Lower leg skin (tissue), 4 donors: ENCODE measurements at regions not wholly inside any gene's neighbourhood (a gene's known extent, or its start where the extent isn't known, plus 50 kb on each side); places are given as distances from the start of the nearest gene placed in this dataset.

Experiments used
- DNase-seq, 2 donors: peaks; one replicate each; pipeline ENCODE4 v3.0.0-alpha.2; 2019; ENCODE audit warnings: low spot score in 2 of 2
- H3K4me3 ChIP-seq: fragments of 200-600 bp; sonication (generic); 2 replicates; pipeline ENCODE4 v1.5.1; 2017; ENCODE audit warnings: mild to moderate bottlenecking, low read depth; ENCODE audit not compliant: poor library complexity, severe bottlenecking
- POLR2A ChIP-seq, 2 donors: fragments of 450-650 bp; IDR thresholded peaks; one replicate each; pipeline ENCODE4 v1.6.1; 2016 to 2017; ENCODE audit warnings: antibody characterized with exemption in 2 of 2, mild to moderate bottlenecking in 1 of 2, moderate library complexity in 1 of 2
- WGBS, 2 donors: methylation state at CpG; one replicate each; pipeline ENCODE4 v1.1.5; 2018; 5-methylcytosine and 5-hydroxymethylcytosine counted together
- intact Hi-C: fragments of 100-400 bp; cut with DNase I; formaldehyde crosslinking; loops from one replicate; pipeline ENCODE4 v1.15.0; 2023; ENCODE audit warnings: low total_unique reads
- TF ChIP-seq, protein P1 (sequence below), 3 donors: fragments of 450-650 bp; IDR thresholded peaks; one replicate each; pipeline ENCODE4 v1.5.1; 2016; ENCODE audit warnings: antibody characterized with exemption in 3 of 3, mild to moderate bottlenecking in 3 of 3, moderate library complexity in 2 of 3

DNA sequence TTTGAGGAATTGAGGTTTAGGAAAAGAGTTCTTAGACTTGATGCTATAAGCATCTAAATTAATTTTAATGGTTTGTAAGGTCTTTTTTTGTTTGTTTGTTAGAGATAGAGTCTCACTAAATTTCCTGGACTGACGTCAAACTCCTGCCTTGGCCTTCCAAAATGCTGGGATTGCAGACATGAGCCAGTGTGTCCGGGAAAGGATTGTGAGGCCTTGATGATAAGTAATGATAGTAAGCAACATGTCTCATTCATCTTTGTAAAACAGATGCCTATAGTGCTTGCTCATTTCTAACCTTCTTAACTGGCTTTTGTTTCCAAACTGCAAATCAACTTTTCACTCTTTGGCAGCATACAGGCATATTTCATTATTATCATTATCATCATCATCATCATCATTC lies 176.0 kb upstream of the KCND2 start:
- no peak overlapping the region for H3K4me3 ChIP-seq
- WGBS, 2 donors = 69 to 73% methylated on average over 2 of the region's 2 CpGs
- DNase-seq = no peak
- TF ChIP-seq, protein P1, sequence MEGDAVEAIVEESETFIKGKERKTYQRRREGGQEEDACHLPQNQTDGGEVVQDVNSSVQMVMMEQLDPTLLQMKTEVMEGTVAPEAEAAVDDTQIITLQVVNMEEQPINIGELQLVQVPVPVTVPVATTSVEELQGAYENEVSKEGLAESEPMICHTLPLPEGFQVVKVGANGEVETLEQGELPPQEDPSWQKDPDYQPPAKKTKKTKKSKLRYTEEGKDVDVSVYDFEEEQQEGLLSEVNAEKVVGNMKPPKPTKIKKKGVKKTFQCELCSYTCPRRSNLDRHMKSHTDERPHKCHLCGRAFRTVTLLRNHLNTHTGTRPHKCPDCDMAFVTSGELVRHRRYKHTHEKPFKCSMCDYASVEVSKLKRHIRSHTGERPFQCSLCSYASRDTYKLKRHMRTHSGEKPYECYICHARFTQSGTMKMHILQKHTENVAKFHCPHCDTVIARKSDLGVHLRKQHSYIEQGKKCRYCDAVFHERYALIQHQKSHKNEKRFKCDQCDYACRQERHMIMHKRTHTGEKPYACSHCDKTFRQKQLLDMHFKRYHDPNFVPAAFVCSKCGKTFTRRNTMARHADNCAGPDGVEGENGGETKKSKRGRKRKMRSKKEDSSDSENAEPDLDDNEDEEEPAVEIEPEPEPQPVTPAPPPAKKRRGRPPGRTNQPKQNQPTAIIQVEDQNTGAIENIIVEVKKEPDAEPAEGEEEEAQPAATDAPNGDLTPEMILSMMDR (IDR thresholded peaks at IDR 0.05) = no peak
- no peak for TF ChIP-seq POLR2A (IDR thresholded peaks at IDR 0.05)
- intact Hi-C loops = no loop called here

DNA sequence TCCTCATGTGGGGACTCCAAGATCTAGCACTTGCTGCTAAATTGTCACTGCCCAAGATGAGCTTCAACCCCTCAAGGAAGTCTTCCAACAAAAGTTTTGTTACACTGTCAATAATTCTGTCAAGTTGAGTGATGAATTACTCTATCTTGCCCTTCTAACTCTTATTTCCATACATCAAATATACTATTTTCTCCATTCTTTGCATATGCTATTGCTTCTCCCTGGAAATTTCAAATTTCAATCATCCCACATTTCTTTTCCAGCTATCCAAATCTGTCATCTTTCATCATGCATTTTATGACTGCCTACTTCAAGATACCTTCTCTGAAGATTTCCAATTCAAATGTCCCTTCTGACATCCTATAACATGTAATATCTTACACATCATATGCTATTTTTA lies 175.2 kb upstream of the KCND2 start:
- intact Hi-C loops = no loop called here
- DNase-seq = no peak
- H3K4me3 ChIP-seq = no peak overlapping the region
- TF ChIP-seq, protein P1 (IDR thresholded peaks at IDR 0.05) = no peak
- TF ChIP-seq POLR2A (IDR thresholded peaks at IDR 0.05) = no peak

DNA sequence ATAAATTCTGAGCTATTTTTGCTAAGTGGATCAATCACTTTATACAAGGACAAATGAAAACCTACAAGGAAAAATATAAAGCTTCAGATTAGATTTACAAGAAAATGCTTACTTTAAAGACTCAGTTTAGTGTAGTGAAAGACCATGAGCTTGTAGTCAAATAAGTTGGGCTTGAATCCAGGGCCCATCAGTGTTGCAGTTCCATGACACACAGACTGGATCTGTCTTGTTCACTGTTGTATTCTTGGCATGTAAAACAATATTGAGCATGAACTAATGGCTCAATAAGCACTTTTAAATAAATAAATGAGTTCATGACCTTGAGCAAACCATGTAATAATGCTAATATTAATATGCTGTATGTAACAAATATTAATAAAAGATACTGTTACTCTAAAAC lies 164.6 kb upstream of the KCND2 start:
- intact Hi-C loops = no loop called here
- TF ChIP-seq, protein P1 (IDR thresholded peaks at IDR 0.05) = no peak
- TF ChIP-seq POLR2A (IDR thresholded peaks at IDR 0.05) = no peak
- DNase-seq = no peak
- H3K4me3 ChIP-seq = no peak overlapping the region

DNA sequence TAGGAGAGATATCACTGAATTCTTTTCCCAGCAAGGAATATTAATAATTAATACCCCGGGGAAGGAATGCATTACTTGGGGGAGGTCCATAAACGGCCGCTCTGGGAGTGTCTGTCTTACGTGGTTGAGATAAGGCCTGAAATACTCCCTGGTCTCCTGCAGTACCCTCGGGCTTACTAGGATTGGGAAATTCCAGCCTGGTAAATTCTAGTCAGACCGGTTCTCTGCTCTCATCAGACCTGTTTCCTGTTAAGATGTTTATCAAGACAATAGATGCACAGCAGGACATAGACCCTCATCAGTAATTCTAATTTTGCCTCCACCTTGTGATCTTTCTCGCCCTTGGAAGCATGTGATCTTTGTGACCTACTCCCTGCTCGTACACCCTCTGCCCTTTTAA lies 162.8 kb upstream of the KCND2 start:
- intact Hi-C loops = no loop called here
- 55 to 61% methylated on average over 8 of the region's 8 CpGs for WGBS, 2 donors
- TF ChIP-seq, protein P1 (IDR thresholded peaks at IDR 0.05) = no peak
- no peak for TF ChIP-seq POLR2A (IDR thresholded peaks at IDR 0.05)
- no peak for DNase-seq
- H3K4me3 ChIP-seq = no peak overlapping the region

DNA sequence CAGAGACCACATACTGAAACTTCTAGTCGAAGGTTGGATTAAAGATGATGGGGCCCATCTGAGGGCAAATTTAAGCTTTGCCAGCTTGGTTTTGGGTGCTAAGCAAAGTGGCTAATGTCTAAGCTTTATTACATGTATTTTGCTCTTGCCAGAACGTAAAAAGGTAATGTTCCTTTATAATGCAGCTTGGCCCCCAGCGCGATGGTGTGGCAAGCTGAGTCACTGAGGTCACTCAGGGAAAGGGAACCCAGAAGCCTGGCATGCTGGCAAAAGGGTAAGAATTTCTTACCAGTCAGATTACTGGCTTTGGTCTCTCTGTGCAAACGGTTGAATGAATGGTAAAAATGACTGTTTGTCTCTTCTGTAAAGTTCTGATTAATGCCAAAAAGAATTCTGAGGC lies 158.3 kb upstream of the KCND2 start:
- DNase-seq = no peak
- 79 to 87% methylated on average over 5 of the region's 5 CpGs for WGBS, 2 donors
- intact Hi-C loops = no loop called here
- H3K4me3 ChIP-seq = no peak overlapping the region
- TF ChIP-seq, protein P1 (IDR thresholded peaks at IDR 0.05) = no peak
- TF ChIP-seq POLR2A (IDR thresholded peaks at IDR 0.05) = no peak

DNA sequence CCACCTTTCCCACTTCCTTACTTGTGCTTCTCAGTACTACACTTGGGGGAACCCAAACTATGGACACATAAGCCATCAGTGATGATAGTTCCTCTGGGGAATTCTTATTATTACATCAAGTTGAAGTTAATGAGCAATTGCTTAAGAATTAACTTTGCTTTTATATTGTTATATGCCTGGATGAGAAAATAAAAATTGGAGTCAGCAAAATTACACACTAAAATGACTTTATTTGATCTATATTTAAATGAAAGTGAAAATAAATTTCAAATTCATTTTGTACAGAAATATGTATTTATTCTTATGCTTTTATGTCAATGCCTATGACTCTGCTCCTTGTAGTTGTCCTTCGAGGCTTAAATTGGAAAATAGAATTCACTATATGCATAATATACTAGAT lies 149.4 kb upstream of the KCND2 start:
- TF ChIP-seq POLR2A (IDR thresholded peaks at IDR 0.05) = no peak
- TF ChIP-seq, protein P1 (IDR thresholded peaks at IDR 0.05) = no peak
- H3K4me3 ChIP-seq = no peak overlapping the region
- 90 to 92% methylated on average over 1 of the region's 1 CpG for WGBS, 2 donors
- intact Hi-C loops = no loop called here
- no peak for DNase-seq
